ENCODE measurements at regions not wholly inside any gene's neighbourhood (a gene's known extent, or its start where the extent isn't known, plus 50 kb on each side); places are given as distances from the start of the nearest gene placed in this dataset.

DNA sequence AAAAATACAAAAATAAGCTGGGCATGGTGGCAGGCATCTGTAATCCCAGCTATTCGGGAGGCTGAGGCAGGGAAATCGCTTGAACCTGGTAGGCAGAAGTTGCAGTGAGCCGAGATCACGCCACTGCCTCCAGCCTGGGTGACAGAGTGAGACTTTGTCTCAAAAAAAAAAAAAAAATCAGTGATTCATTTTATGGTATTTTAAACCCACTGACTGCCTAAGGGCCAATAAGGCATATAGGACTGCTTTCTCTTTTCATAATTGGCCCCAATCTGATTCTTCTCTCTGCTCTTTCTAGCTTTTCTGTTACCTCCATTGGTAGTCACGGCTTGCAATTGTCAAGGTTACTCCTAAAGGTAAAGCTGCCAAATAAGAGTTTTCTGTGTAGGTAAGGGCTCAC, 60.2 kb upstream of the ADGRF1 start:
- no peak for TF ChIP-seq POLR2AphosphoS5 (IDR thresholded peaks at IDR 0.05; ENCODE audit: low read depth, low read length)
- TF ChIP-seq, protein P1, sequence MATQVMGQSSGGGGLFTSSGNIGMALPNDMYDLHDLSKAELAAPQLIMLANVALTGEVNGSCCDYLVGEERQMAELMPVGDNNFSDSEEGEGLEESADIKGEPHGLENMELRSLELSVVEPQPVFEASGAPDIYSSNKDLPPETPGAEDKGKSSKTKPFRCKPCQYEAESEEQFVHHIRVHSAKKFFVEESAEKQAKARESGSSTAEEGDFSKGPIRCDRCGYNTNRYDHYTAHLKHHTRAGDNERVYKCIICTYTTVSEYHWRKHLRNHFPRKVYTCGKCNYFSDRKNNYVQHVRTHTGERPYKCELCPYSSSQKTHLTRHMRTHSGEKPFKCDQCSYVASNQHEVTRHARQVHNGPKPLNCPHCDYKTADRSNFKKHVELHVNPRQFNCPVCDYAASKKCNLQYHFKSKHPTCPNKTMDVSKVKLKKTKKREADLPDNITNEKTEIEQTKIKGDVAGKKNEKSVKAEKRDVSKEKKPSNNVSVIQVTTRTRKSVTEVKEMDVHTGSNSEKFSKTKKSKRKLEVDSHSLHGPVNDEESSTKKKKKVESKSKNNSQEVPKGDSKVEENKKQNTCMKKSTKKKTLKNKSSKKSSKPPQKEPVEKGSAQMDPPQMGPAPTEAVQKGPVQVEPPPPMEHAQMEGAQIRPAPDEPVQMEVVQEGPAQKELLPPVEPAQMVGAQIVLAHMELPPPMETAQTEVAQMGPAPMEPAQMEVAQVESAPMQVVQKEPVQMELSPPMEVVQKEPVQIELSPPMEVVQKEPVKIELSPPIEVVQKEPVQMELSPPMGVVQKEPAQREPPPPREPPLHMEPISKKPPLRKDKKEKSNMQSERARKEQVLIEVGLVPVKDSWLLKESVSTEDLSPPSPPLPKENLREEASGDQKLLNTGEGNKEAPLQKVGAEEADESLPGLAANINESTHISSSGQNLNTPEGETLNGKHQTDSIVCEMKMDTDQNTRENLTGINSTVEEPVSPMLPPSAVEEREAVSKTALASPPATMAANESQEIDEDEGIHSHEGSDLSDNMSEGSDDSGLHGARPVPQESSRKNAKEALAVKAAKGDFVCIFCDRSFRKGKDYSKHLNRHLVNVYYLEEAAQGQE (IDR thresholded peaks at IDR 0.05; ENCODE audit: insufficient read depth in 1 of 2, low read depth in 2 of 2, low read length in 2 of 2): no peak
- TF ChIP-seq SIN3A (IDR thresholded peaks at IDR 0.05; ENCODE audit: borderline replicate concordance, insufficient read depth, low read length): no peak
- no peak for TF ChIP-seq FOXP2 (optimal IDR thresholded peaks at IDR 0.05; ENCODE audit: borderline replicate concordance, extremely low read depth, extremely low read length, insufficient read depth)
- no peak for TF ChIP-seq TAF1 (IDR thresholded peaks at IDR 0.05; ENCODE audit: borderline replicate concordance, insufficient read depth, low read length)

DNA sequence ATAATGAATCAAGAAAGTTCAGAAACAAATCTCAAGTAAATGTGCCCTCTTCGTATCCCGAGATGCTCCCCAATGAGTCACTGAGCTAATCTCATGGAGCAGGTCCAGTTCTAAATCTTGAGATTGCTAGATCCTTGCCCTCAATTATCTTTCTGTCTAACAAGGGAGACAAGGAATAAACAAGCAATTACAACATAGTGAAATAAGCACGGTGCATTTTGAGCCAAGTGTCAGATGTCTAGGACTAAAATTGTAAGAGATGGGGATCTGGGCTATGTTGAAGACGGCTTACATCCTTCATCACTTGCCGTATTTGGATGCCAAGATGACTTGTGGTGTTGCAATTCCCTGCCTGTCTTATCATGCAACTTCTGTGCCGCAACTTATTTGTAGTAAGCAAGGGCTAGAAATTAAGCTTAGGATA, 56.5 kb upstream of the ADGRF1 start:
- no peak for TF ChIP-seq POLR2AphosphoS5 (IDR thresholded peaks at IDR 0.05; ENCODE audit: low read depth, low read length)
- no peak for TF ChIP-seq SIN3A (IDR thresholded peaks at IDR 0.05; ENCODE audit: borderline replicate concordance, insufficient read depth, low read length)
- TF ChIP-seq, protein P1 (IDR thresholded peaks at IDR 0.05; ENCODE audit: insufficient read depth in 1 of 2, low read depth in 2 of 2, low read length in 2 of 2): no peak
- no peak for TF ChIP-seq TAF1 (IDR thresholded peaks at IDR 0.05; ENCODE audit: borderline replicate concordance, insufficient read depth, low read length)
- no peak for TF ChIP-seq FOXP2 (optimal IDR thresholded peaks at IDR 0.05; ENCODE audit: borderline replicate concordance, extremely low read depth, extremely low read length, insufficient read depth)

DNA sequence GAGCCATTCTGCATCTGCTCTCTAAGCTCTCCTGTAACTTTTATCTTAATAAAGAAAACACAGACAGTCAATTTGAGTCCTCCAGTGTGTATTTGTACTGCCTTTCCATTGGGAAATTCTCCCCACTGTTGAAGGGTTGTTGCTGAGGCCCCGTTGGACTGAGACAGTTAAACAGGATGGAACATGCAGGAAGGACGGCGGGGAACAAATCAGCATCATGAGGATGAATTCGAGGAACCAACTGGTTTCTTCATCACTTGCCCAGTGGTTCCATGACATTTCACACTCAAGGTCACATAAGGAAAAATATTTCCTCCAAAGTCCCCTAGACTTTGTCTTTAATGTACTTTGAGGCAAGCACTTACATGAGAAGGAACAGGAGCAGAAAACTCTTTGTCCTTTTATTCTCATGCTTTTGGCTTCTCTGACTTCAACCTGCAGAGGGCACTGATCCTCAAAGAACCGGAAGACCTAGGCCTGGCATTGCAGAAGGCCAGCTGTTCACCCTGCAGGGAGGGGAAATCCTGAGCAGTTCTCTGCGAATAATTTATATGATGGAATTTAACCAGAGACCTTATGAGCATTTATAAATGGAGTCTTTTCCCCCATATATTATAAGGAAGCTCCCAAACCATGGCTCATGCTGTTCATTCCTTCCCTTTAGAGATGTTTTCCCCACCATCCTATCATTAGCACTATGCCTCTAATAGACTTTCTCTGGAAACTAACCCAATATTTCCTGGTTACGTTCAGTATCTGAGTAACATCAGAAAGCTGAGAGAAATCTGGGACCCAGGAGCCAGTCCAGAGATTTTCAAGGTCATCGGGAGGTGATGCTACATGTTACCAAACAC, 55.2 kb upstream of the ADGRF1 start:
- TF ChIP-seq TAF1 (IDR thresholded peaks at IDR 0.05; ENCODE audit: borderline replicate concordance, insufficient read depth, low read length) (no peak), FOXP2 (optimal IDR thresholded peaks at IDR 0.05; ENCODE audit: borderline replicate concordance, extremely low read depth, extremely low read length, insufficient read depth) (no peak), SIN3A (IDR thresholded peaks at IDR 0.05; ENCODE audit: borderline replicate concordance, insufficient read depth, low read length) (no peak), POLR2AphosphoS5 (IDR thresholded peaks at IDR 0.05; ENCODE audit: low read depth, low read length) (no peak)
- TF ChIP-seq, protein P1 (IDR thresholded peaks at IDR 0.05; ENCODE audit: insufficient read depth in 1 of 2, low read depth in 2 of 2, low read length in 2 of 2): no peak

DNA sequence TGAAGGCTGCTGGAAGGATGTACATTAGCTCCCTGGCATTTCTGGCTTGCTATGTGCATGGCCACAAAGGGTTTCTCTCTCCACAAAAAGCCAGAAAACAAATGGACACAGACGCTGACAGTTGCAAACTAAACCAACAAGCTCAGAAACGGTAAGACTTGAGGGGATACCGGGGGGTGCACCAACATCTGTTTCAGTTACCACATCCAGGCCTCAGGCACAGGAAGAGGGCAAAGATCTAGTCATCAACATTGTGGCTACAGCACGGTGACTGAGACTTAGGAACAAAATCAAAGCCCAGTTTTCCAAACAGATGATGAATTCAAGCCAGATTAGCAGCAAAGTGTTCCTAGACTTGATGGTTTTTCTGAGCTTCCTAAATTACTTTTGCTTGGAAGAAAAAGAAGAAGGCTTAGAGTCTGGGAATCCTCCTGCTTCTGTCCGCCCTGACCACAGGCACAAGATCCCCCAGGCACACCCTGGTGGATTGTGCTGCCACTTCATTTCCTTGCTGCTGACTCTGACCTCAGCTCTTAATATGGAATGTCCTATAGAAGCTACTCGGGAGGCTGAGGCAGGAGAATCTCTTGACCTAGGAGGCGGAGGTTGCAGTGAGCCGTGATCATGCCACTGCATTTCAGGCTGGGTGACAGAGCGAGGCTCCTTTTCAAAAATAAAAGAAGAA, 54.2 kb upstream of the ADGRF1 start:
- TF ChIP-seq TAF1 (IDR thresholded peaks at IDR 0.05; ENCODE audit: borderline replicate concordance, insufficient read depth, low read length): no peak
- no peak for TF ChIP-seq POLR2AphosphoS5 (IDR thresholded peaks at IDR 0.05; ENCODE audit: low read depth, low read length)
- TF ChIP-seq, protein P1 (IDR thresholded peaks at IDR 0.05; ENCODE audit: insufficient read depth in 1 of 2, low read depth in 2 of 2, low read length in 2 of 2): no peak
- TF ChIP-seq FOXP2 (optimal IDR thresholded peaks at IDR 0.05; ENCODE audit: borderline replicate concordance, extremely low read depth, extremely low read length, insufficient read depth): no peak
- no peak for TF ChIP-seq SIN3A (IDR thresholded peaks at IDR 0.05; ENCODE audit: borderline replicate concordance, insufficient read depth, low read length)
